Motor neuron (in vitro differentiated cells): ENCODE measurements at regions not wholly inside any gene's neighbourhood (a gene's known extent, or its start where the extent isn't known, plus 50 kb on each side); places are given as distances from the start of the nearest gene placed in this dataset.

Experiments used
- ATAC-seq, 8 experiments: fragments of 200-7000 bp; cut with Tn5 transposase; replicated peaks in 6 of 8; 2 replicates each; pipeline ENCODE4 v1.8.0; 2021; ENCODE audit warnings: mild to moderate bottlenecking in 8 of 8, moderate library complexity in 8 of 8
- H3K27ac ChIP-seq, 2 donors: fragments of 250-450 bp; sonication (Bioruptor Pico); 2 replicates each; pipeline ENCODE4 v1.9.0; 2021; ENCODE audit warnings: antibody characterized with exemption in 2 of 2, mild to moderate bottlenecking in 2 of 2, moderate library complexity in 1 of 2
- H3K4me1 ChIP-seq, 2 donors: fragments of 250-450 bp; sonication (Bioruptor Pico); replicated peaks in 1 of 2; 2 replicates each; pipeline ENCODE4 v1.6.1; 2021; ENCODE audit warnings: antibody characterized with exemption in 2 of 2, mild to moderate bottlenecking in 2 of 2, moderate library complexity in 1 of 2
- H3K4me3 ChIP-seq, 5 donors: fragments of 250-450 bp; sonication (Bioruptor Pico); 2 replicates each; pipeline ENCODE4 v1.9.0; 2021; ENCODE audit warnings: antibody characterized with exemption in 5 of 5, mild to moderate bottlenecking in 5 of 5, moderate library complexity in 4 of 5
- WGBS, 10 experiments: fragments of 450-650 bp; shearing (Covaris generic); methylation state at CpG; one replicate each; pipeline ENCODE4 v1.0.0; 2022; 5-methylcytosine and 5-hydroxymethylcytosine counted together
- in situ Hi-C, 9 experiments: fragments of 400-800 bp; cut with MboI; loops; one replicate each; pipeline ENCODE4 v1.15.0; 2021; ENCODE audit warnings: low sequenced_read_pairs in 9 of 9, low pct_unique_long_range_greater_than_20kb in 2 of 9; ENCODE audit not compliant: unreplicated experiment in 9 of 9

- ATAC-seq: no peak
- in situ Hi-C loops: no loop called here
- 0 to 80% (median 48%) methylated on average over 1 to 2 of the region's 2 CpGs for WGBS, 10 experiments
- Histone ChIP-seq H3K4me1 (no peaks in the 10 kb centered on the region), H3K27ac (no peak overlapping the region), H3K4me3 (no peak overlapping the region)
These were observed 775.9 kb upstream of the KLHL1 start for GRCh38 chr13:70884196-70884595.

- WGBS, 10 experiments: 0 to 86% (median 40%) methylated on average over 1 to 3 of the region's 3 CpGs; no CpG with 5 or more reads in 4 of the 10 experiments
- ATAC-seq: no peak
- Histone ChIP-seq H3K27ac (no peak overlapping the region), H3K4me1 (no peaks in the 10 kb centered on the region), H3K4me3 (no peak overlapping the region)
- in situ Hi-C loops: no loop called here
These were observed 766.4 kb upstream of the KLHL1 start for GRCh38 chr13:70874636-70875035.

DNA sequence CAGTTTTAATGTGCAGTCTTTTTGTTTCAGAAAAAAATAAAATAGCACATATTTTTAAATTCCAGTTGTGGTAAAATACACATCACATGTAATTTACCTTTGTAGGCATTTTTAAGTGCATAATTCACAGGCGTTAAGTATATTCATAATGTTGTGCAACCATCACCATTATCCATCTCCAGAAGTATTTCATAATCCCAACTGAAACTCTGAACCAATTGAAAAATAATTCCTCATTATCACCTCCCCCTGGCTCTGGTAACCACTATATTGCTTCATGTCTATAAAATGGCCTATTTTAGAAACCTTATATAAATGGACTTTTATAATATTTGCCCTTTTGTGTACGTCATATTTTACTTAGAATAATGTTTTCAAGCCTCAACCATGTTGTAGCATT, 756.5 kb upstream of the KLHL1 start:
- WGBS, 10 experiments: 0 to 95% (median 50%) methylated on average over 1 to 2 of the region's 2 CpGs; no CpG with 5 or more reads in 1 of the 10 experiments
- ATAC-seq: no peak
- Histone ChIP-seq H3K27ac (no peak overlapping the region), H3K4me1 (peaks cover 0 to 7% of the 10 kb centered on the region in 2 donors), H3K4me3 (no peak overlapping the region)
- in situ Hi-C loops: no loop called here

- Histone ChIP-seq H3K4me1 (no peaks in the 10 kb centered on the region), H3K27ac (no peak overlapping the region), H3K4me3 (no peak overlapping the region)
- no peak for ATAC-seq
- in situ Hi-C loops: no loop called here
- 13 to 97% (median 67%) methylated on average over 2 to 3 of the region's 3 CpGs; no CpG with 5 or more reads in 1 of the 10 experiments for WGBS, 10 experiments
These were observed 748.5 kb upstream of the KLHL1 start for GRCh38 chr13:70856711-70857110.

DNA sequence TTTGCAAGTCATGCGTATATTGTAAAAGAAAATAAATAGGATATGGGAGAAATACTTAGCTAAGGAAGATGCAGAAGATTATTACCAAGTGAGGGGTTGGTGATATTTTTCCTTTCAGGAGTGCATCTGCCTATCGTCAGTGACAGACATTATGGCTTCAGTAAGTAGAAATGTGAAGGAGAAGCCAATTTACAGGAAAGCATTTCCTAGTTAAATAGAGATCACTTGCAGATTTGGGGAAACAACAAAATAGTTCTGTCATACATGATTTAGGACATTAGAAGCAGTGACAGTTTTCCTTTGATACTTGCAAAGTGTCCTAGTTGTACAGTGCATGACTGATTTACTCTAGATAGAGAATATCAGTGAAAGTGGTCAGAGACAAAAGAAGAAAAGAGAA, 747.8 kb upstream of the KLHL1 start:
- in situ Hi-C loops: no loop called here
- H3K4me1 ChIP-seq: no peaks in the 10 kb centered on the region
- no peak overlapping the region for H3K4me3 ChIP-seq
- no peak for ATAC-seq
- 15 to 100% (median 71%) methylated on average over 1 to 2 of the region's 2 CpGs; no CpG with 5 or more reads in 2 of the 10 experiments for WGBS, 10 experiments
- no peak overlapping the region for H3K27ac ChIP-seq

- Histone ChIP-seq H3K4me3 (no peak overlapping the region), H3K4me1 (no peaks in the 10 kb centered on the region), H3K27ac (no peak overlapping the region)
- no peak for ATAC-seq
- WGBS, 10 experiments: 6 to 100% (median 70%) methylated on average over 2 to 4 of the region's 4 CpGs
- in situ Hi-C loops: no loop called here
These were observed 741.0 kb upstream of the KLHL1 start for GRCh38 chr13:70849222-70849621.

- WGBS, 10 experiments: 0 to 100% (median 75%) methylated on average over 1 to 5 of the region's 7 CpGs; no CpG with 5 or more reads in 3 of the 10 experiments
- Histone ChIP-seq H3K4me3 (no peak overlapping the region), H3K27ac (no peak overlapping the region), H3K4me1 (no peaks in the 10 kb centered on the region)
- ATAC-seq: no peak
- in situ Hi-C loops: no loop called here
These were observed 736.3 kb upstream of the KLHL1 start for GRCh38 chr13:70844391-70845108.

DNA sequence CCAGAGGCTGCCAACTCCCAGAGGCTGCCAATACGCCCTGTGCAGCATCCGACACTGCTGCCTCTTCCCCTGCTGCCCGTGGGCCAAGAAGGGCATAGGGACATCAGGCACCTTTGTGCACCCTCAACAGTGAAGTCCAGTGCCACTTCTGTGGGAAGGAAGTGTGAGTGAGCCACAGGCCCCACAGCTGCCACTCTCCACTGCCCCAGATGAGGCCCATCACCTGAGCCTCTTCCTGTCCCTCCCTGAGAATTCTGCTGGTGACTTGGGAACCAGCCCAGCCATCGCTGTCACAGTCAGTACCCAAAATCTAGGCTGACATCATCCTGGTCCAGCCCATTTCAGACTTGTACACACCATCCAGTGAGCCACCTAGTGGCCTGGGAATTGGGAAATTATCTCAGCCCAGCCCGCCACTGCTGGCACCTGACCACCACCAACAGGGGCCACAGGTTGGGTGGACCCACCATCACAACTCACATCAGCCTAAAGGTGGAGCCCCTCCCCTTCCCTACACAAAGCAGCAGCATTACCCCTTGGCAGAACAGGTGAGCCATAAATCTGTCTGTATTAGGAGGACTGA, 733.9 kb upstream of the KLHL1 start:
- no peak for ATAC-seq

GRCh38 chr13:70841240-70842061, 733.2 kb upstream of the KLHL1 start:
- Histone ChIP-seq H3K4me1 (no peaks in the 10 kb centered on the region), H3K27ac (no peak overlapping the region), H3K4me3 (no peak overlapping the region)
- peak in 3 of 8 experiments; percentile 30 to 41 (median 40) for ATAC-seq
- in situ Hi-C loops: no loop called here
- WGBS, 10 experiments: 7 to 100% (median 54%) methylated on average over 1 to 4 of the region's 12 CpGs; no CpG with 5 or more reads in 4 of the 10 experiments

More for the DNA sequence above, 733.9 kb upstream of the KLHL1 start:
- 5 to 100% (median 97%) methylated on average over 1 to 4 of the region's 5 CpGs; no CpG with 5 or more reads in 5 of the 10 experiments for WGBS, 10 experiments
- H3K4me3 ChIP-seq: no peak overlapping the region
- H3K4me1 ChIP-seq: no peaks in the 10 kb centered on the region
- no peak overlapping the region for H3K27ac ChIP-seq
- in situ Hi-C loops: no loop called here

GRCh38 chr13:70835371-70835770, 727.1 kb upstream of the KLHL1 start:
- H3K4me3 ChIP-seq: no peak overlapping the region
- H3K27ac ChIP-seq: no peak overlapping the region
- in situ Hi-C loops: no loop called here
- WGBS, 10 experiments: 0 to 100% (median 70%) methylated on average over 1 of the region's 1 CpG
- H3K4me1 ChIP-seq: no peaks in the 10 kb centered on the region
- no peak for ATAC-seq

DNA sequence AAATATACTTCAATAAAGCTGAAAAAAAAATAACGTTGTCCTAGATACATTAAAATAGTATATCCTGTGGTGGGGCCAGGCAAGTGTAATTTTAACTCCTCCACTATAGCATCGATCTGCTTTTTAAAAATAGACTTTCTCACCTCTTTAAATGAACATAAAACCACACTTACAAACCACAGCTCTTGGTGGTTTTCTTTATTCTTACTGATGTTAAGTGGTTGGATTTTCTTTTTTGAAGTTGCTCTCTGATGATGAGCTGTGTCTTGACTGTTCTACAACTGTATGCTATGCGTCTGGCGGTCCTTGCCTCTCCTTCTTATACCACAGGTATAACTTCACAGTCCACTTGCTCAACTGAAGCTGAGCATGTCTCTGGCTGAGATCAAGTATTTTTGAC, 721.5 kb upstream of the KLHL1 start:
- 16 to 94% (median 77%) methylated on average over 1 to 4 of the region's 4 CpGs for WGBS, 10 experiments
- in situ Hi-C loops: no loop called here
- no peak for ATAC-seq

DNA sequence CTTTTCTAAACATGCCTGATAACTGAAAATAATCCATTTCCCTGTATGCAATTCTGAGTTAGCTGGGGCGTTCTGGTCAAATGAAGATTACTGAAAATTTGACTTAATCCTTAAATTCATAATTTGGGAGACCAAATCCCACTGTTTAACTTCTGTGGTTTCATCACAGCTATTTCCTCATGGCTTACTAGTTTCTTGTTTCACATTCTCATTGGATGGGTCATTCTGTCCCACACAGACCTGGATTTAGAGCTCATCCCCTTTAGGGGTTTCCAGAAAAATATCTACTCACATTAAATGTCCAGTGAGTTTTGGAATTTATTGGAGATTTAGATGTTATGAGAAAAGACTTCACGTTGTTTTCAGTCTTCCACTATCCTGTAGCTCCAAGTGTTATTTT, 709.3 kb upstream of the KLHL1 start:
- ATAC-seq: no peak
- in situ Hi-C loops: no loop called here
- H3K4me1 ChIP-seq: no peaks in the 10 kb centered on the region
- no peak overlapping the region for H3K27ac ChIP-seq
- H3K4me3 ChIP-seq: no peak overlapping the region
- 4 to 100% (median 53%) methylated on average over 1 to 2 of the region's 2 CpGs; no CpG with 5 or more reads in 2 of the 10 experiments for WGBS, 10 experiments

More for the DNA sequence above, 721.5 kb upstream of the KLHL1 start:
- H3K4me3 ChIP-seq: no peak overlapping the region
- no peak overlapping the region for H3K27ac ChIP-seq
- no peaks in the 10 kb centered on the region for H3K4me1 ChIP-seq

GRCh38 chr13:70816853-70817252, 708.6 kb upstream of the KLHL1 start:
- Histone ChIP-seq H3K27ac (no peak overlapping the region), H3K4me1 (no peaks in the 10 kb centered on the region), H3K4me3 (no peak overlapping the region)
- in situ Hi-C loops: no loop called here
- ATAC-seq: no peak
- 0 to 94% (median 82%) methylated on average over 1 to 5 of the region's 5 CpGs; no CpG with 5 or more reads in 1 of the 10 experiments for WGBS, 10 experiments
